RWPE1 (cell line): ENCODE measurements at regions not wholly inside any gene's neighbourhood (a gene's known extent, or its start where the extent isn't known, plus 50 kb on each side); places are given as distances from the start of the nearest gene placed in this dataset.

Experiments used
- CTCF ChIA-PET: fragments of 350-600 bp; sonication (Branson Sonifier 250); formaldehyde crosslinking; extraction: SDS; loops from one replicate; lab custom pipeline; 2021; lab: Yijun Ruan, JAX
- POLR2A ChIA-PET: fragments of 400-600 bp; formaldehyde crosslinking; extraction: SDS; loops from one replicate; lab custom pipeline; 2020; ENCODE audit warnings: antibody characterized with exemption; ENCODE audit not compliant: low non-redundant PET; lab: Yijun Ruan, JAX
- DNase-seq: peaks from one replicate; pipeline ENCODE4 v3.0.0; 2012; ENCODE audit warnings: low spot score
- H3K27ac ChIP-seq: fragments of 450-650 bp; 2 replicates; pipeline ENCODE4 v1.5.1; 2017
- CTCF ChIP-seq: fragments of 450-650 bp; conservative IDR thresholded peaks from 2 replicates; pipeline ENCODE4 v1.5.1; 2017; ENCODE audit warnings: low read depth, mild to moderate bottlenecking

DNA sequence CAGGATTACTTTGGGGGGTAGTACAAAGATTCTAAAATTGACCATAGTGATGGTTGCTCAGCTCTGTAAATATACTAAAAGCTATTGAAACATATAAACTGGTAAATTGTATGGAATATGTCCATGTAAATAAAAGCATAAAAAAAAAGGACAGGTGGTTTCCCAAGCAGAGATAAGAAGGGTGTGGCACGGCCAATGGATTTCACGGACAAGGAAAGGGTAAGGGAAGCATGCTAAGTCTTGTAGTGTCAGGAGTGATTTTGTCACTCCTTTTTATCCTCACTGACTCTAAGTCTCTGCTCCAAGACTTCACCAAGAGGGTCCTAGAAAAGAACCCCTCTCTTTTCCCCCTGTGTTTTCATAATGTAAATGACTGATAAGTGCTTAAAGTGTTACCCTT lies 229.2 kb downstream of the SPTSSA start:
- ChIA-PET CTCF (no interaction called here), POLR2A (no interaction called here)
- DNase-seq: no peak
- H3K27ac ChIP-seq: no peak overlapping the region
- no peak for TF ChIP-seq CTCF

GRCh38 chr14:34231626-34232025 lies 230.4 kb downstream of the SPTSSA start:
- ChIA-PET CTCF (no interaction called here), POLR2A (no interaction called here)
- TF ChIP-seq CTCF: no peak
- DNase-seq: no peak
- peak overlapping the region; percentile 71 for H3K27ac ChIP-seq

GRCh38 chr14:34229140-34229539 lies 232.9 kb downstream of the SPTSSA start:
- CTCF ChIA-PET: interaction anchor here (1.0 to 1.6 kb wide), 4 partner anchors 131 to 394 kb away, joined by 3 to 6 read pairs (median 4); no protein-coding TSS in a partner anchor
- no peak for TF ChIP-seq CTCF
- no peak for DNase-seq
- no peak overlapping the region for H3K27ac ChIP-seq
- POLR2A ChIA-PET: no interaction called here

GRCh38 chr14:34228650-34228976 lies 233.4 kb downstream of the SPTSSA start:
- no peak for TF ChIP-seq CTCF
- POLR2A ChIA-PET: no interaction called here
- CTCF ChIA-PET: interaction anchor here (0.6 to 1.6 kb wide), 13 partner anchors 9 to 585 kb away, joined by 3 to 6 read pairs (median 4); no protein-coding TSS in a partner anchor
- DNase-seq: no peak
- H3K27ac ChIP-seq: no peak overlapping the region

DNA sequence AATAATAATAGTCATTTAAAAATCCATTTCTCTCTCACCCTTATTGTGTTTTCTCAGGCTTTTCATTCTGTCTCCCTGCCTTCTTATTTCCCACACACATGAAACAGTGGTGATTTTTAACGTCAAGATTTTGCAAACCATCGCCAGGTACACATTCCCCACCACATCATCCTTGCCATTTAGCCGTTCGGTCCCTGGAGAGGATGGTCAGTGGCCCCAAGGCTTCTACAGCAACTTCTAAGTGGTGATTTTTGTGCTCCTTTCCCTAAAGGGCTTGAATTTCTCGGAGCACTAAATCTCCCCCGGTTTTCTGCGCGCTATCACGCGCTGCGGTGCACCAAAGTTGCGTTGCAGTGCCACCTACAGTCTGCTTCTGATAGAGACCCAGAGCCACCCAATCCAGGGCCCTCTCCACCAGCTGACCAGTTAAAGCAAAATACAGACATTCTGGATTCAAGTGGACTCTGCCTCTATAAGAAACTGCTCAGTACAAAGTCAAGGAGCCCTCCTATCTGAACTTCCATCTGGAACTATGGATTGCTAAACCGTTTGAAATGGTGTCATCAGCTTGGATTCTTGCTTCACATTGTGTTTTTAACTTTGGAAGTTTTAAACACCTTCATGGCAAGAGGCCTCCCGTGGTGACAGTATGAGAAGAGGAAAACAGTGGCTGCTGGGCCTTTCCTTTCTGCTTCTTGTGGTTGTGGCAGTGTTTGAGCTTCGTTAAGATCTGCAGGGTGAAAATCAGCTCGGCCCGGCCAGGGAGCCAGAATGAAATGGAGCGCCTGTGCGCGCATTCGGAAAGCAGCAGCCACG lies 234.0 kb downstream of the SPTSSA start:
- CTCF ChIA-PET: interaction anchor here (0.6 to 1.6 kb wide), 14 partner anchors 9 to 585 kb away, joined by 3 to 6 read pairs (median 4); no protein-coding TSS in a partner anchor
- peak; percentile 81 for TF ChIP-seq CTCF
- POLR2A ChIA-PET: no interaction called here
- no peak overlapping the region for H3K27ac ChIP-seq
- peak; percentile 78 for DNase-seq

DNA sequence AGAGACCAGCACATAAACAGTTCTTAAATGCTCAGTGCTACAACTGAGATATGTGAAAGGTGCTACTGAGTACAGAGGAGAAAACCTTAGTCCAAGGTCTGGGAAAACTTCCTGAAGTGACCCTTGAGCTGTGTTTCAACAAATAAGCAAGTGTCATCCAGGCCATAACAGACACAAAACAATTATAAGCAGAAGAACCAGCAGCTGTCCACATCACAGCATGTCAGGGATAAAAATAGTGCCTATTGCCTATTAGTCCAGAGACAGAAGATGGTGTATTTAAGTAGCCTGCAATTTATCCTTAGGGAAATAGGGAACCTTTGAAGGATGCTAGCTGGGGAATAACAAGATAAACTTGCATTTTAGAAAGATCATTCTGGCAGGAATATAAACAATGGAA lies 237.8 kb downstream of the SPTSSA start:
- DNase-seq: no peak
- no peak overlapping the region for H3K27ac ChIP-seq
- TF ChIP-seq CTCF: no peak
- ChIA-PET POLR2A (no interaction called here), CTCF (interaction anchor here (0.6 to 0.7 kb wide), 2 partner anchors 390 to 948 kb away, joined by 3 read pairs; no protein-coding TSS in a partner anchor)
